Right lobe of liver (tissue), 6 donors: ENCODE measurements at regions not wholly inside any gene's neighbourhood (a gene's known extent, or its start where the extent isn't known, plus 50 kb on each side); places are given as distances from the start of the nearest gene placed in this dataset.

ENCODE experiments used
- ATAC-seq, 4 donors: fragments of 200-7000 bp; cut with Tn5 transposase; one replicate each; pipeline ENCODE4 v1.9.1; 2020; ENCODE audit warnings: mild to moderate bottlenecking in 4 of 4, moderate library complexity in 4 of 4
- DNase-seq, 3 donors: peaks; one replicate each; pipeline ENCODE4 v3.0.0-alpha.2; 2020
- H3K27ac ChIP-seq, 3 donors: fragments of 200-600 bp; one replicate each; pipeline ENCODE4 v1.8.0; 2022
- H3K27me3 ChIP-seq, 2 donors: fragments of 200-600 bp; one replicate each; pipeline ENCODE4 v1.8.0; 2022
- H3K36me3 ChIP-seq, 4 donors: fragments of 200-600 bp; sonication (generic) in 1 of 4; one replicate each; pipeline versions ENCODE4 v1.5.1 to v1.8.0; 2017 to 2022; ENCODE audit warnings: control low read depth in 1 of 4
- H3K4me1 ChIP-seq, 4 donors: fragments of 200-600 bp; sonication (generic) in 1 of 4; one replicate each; pipeline versions ENCODE4 v1.5.1 to v1.8.0; 2017 to 2022; ENCODE audit warnings: control low read depth in 1 of 4
- H3K4me3 ChIP-seq, 3 donors: fragments of 200-600 bp; one replicate each; pipeline ENCODE4 v1.8.0; 2022
- H3K9me3 ChIP-seq, 4 donors: fragments of 200-600 bp; sonication (generic) in 1 of 4; one replicate each; pipeline versions ENCODE4 v1.5.1 to v1.8.0; 2017 to 2022; ENCODE audit warnings: control low read depth in 1 of 4
- POLR2A ChIP-seq: fragments of 450-650 bp; IDR thresholded peaks from one replicate; pipeline ENCODE4 v1.6.1; 2017; ENCODE audit warnings: antibody characterized with exemption, mild to moderate bottlenecking
- WGBS: methylation state at CpG from one replicate; pipeline ENCODE4 v1.1.6; 2018; ENCODE audit warnings: low coverage, low lambda C conversion rate; ENCODE audit not compliant: insufficient coverage; ENCODE audit errors: missing lambda C conversion rate; 5-methylcytosine and 5-hydroxymethylcytosine counted together
- intact Hi-C, 2 donors: fragments of 100-400 bp; cut with DNase I; formaldehyde crosslinking; loops; one replicate each; pipeline versions ENCODE4 v1.11.2 to v1.14.1; 2022
- TF ChIP-seq, protein P1 (sequence below), 4 donors: fragments of 200-600 bp in 3 of 4; fragments of 450-650 bp in 1 of 4; IDR thresholded peaks; one replicate each; pipeline versions ENCODE4 v1.5.1 to v1.8.0; 2016 to 2022; ENCODE audit warnings: antibody characterized with exemption in 4 of 4, mild to moderate bottlenecking in 2 of 4
- donor health status: DM: no; HTN: yes; CAD: no.
- donor health status: DM: no; HTN: no; CAD: no.
- donor health status: DM: no; HTN: no; CAD: no.
- donor health status: DM: no; HTN: yes; CAD: no.
- donor health status: DM: no; HTN: yes; CAD: no.

DNA sequence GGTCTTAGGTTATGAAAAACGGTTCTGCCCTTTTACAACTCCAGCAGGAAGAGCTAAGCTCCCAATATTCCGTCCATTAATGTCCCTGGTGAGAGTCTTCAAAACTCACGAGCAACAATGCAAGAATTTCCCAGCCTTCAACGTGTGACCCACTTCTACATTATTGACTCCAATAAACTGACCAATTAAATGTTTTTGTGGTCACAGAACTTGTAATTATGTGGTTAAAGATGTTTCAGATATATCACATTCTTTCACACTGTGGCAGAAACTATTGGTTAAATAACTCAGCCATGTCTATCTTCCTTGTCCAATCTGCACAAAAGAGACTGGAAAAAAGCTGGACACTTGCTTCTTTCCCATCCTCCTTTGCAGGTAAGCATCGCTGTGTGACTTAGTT, 286.6 kb upstream of the ADAMTS9 start:
- Histone ChIP-seq H3K36me3 (no peaks in the 10 kb centered on the region), H3K4me3 (no peak overlapping the region), H3K9me3 (no peaks in the 10 kb centered on the region), H3K27me3 (no peaks in the 10 kb centered on the region), H3K27ac (no peak overlapping the region), H3K4me1 (no peaks in the 10 kb centered on the region)
- 46% methylated on average over 5 of the region's 5 CpGs for WGBS
- intact Hi-C loops: no loop called here
- TF ChIP-seq, protein P1, sequence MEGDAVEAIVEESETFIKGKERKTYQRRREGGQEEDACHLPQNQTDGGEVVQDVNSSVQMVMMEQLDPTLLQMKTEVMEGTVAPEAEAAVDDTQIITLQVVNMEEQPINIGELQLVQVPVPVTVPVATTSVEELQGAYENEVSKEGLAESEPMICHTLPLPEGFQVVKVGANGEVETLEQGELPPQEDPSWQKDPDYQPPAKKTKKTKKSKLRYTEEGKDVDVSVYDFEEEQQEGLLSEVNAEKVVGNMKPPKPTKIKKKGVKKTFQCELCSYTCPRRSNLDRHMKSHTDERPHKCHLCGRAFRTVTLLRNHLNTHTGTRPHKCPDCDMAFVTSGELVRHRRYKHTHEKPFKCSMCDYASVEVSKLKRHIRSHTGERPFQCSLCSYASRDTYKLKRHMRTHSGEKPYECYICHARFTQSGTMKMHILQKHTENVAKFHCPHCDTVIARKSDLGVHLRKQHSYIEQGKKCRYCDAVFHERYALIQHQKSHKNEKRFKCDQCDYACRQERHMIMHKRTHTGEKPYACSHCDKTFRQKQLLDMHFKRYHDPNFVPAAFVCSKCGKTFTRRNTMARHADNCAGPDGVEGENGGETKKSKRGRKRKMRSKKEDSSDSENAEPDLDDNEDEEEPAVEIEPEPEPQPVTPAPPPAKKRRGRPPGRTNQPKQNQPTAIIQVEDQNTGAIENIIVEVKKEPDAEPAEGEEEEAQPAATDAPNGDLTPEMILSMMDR (IDR thresholded peaks at IDR 0.05): no peak
- TF ChIP-seq POLR2A: no peak
- DNase-seq (no peak), ATAC-seq (no peak)

DNA sequence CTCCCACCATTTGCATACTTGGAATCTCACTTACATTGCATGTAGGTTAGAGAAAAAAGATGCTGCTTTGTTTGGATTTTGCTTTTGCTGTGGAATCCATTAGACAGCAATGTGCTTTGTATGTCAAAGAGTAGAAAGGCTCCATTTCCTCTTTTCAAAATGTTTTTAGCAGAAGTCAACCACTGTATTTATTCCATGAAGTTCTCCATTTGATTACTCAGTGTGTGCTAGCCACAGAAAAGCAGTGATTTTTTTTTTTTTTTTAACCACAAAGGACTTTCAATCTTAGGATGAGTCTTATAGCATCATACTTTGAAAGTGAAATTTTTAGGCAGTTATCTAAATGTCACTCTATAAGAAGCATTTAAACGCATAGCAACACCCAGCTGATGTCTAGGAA, 285.0 kb upstream of the ADAMTS9 start:
- ATAC-seq (no peak), DNase-seq (no peak)
- no peaks in the 10 kb centered on the region for H3K4me1 ChIP-seq
- H3K36me3 ChIP-seq: no peaks in the 10 kb centered on the region
- H3K9me3 ChIP-seq: no peaks in the 10 kb centered on the region
- TF ChIP-seq, protein P1 (IDR thresholded peaks at IDR 0.05): no peak
- TF ChIP-seq POLR2A: no peak
- H3K27ac ChIP-seq: no peak overlapping the region
- H3K4me3 ChIP-seq: no peak overlapping the region
- 38% methylated on average over 1 of the region's 1 CpG for WGBS
- no peaks in the 10 kb centered on the region for H3K27me3 ChIP-seq
- intact Hi-C loops: no loop called here

DNA sequence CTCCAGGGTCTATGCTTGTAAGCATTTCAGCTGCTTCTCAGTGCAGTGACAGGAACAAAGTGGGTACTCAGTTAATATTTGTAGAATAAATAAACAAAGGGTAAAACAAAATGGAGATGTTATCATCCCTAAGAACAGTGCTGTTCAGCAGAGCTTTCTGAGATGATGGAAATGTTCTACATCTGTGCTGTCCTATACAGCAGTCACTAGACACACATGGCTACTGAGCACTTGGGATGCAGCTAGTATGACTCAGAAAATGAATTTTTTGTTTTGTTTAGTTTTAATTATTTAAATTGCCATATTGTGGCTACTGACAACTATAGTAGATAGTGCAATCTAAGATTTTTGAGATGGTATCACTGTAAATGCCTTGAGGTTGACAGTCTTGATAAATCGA, 283.8 kb upstream of the ADAMTS9 start:
- H3K4me3 ChIP-seq: no peak overlapping the region
- H3K4me1 ChIP-seq: no peaks in the 10 kb centered on the region
- H3K36me3 ChIP-seq: no peaks in the 10 kb centered on the region
- no peak for ATAC-seq
- no peaks in the 10 kb centered on the region for H3K27me3 ChIP-seq
- TF ChIP-seq, protein P1 (IDR thresholded peaks at IDR 0.05): no peak
- no peak for TF ChIP-seq POLR2A
- no peak for DNase-seq
- no peaks in the 10 kb centered on the region for H3K9me3 ChIP-seq
- intact Hi-C loops: no loop called here
- no peak overlapping the region for H3K27ac ChIP-seq
- 5% methylated on average over 1 of the region's 1 CpG for WGBS

DNA sequence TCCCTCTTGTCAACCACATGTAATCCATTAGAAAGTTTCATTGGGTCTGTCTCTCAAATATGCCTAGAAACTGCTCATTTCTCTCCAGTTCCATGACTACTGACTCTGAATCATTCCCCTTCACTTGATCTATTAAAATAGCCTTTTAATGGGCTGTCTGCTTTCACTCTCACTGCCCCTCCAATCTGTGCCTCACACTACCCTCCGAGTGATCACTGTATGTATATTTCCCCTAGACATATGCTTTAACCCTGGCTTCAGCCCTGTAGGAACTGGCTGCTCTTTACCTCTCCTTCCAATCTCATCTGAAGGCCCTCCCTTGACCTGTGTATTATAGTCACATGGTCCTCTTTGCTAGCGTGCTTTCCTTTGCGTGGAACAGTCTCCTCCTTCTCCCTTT, 282.8 kb upstream of the ADAMTS9 start:
- no peaks in the 10 kb centered on the region for H3K36me3 ChIP-seq

DNA sequence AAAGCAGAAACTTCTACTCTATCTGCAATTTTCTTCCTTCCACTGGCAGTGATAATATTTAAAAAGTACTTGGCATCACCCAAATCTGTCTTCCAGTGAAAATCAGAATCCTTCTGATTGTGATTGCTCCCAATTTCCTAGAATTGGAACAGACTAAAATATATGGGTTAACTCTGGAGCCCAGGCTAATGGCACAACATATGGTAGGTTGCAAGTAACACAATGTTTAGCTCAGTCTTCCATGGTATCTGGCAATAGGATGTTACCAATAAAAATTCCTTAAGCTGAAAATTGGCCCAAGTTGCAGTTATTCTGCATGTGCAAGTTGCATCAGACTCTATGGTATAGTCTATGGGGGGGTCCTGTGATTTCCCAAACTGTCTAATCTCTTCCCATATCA, 273.5 kb upstream of the ADAMTS9 start:
- H3K36me3 ChIP-seq: no peaks in the 10 kb centered on the region
- no peaks in the 10 kb centered on the region for H3K4me1 ChIP-seq
- H3K9me3 ChIP-seq: no peaks in the 10 kb centered on the region
- intact Hi-C loops: no loop called here
- DNase-seq (no peak), ATAC-seq (no peak)
- no peak overlapping the region for H3K4me3 ChIP-seq
- no peaks in the 10 kb centered on the region for H3K27me3 ChIP-seq
- H3K27ac ChIP-seq: no peak overlapping the region
- TF ChIP-seq, protein P1 (IDR thresholded peaks at IDR 0.05): no peak
- TF ChIP-seq POLR2A: no peak

More for the DNA sequence above, 282.8 kb upstream of the ADAMTS9 start:
- ATAC-seq (no peak), DNase-seq (no peak)
- WGBS: 52% methylated on average over 3 of the region's 3 CpGs
- no peaks in the 10 kb centered on the region for H3K4me1 ChIP-seq
- H3K27ac ChIP-seq: no peak overlapping the region
- intact Hi-C loops: no loop called here
- H3K9me3 ChIP-seq: no peaks in the 10 kb centered on the region
- TF ChIP-seq, protein P1 (IDR thresholded peaks at IDR 0.05): no peak
- TF ChIP-seq POLR2A: no peak
- H3K4me3 ChIP-seq: no peak overlapping the region
- H3K27me3 ChIP-seq: no peaks in the 10 kb centered on the region
